GM12892 (cell line): ENCODE measurements at regions not wholly inside any gene's neighbourhood (a gene's known extent, or its start where the extent isn't known, plus 50 kb on each side); places are given as distances from the start of the nearest gene placed in this dataset.

ENCODE experiments used
- DNase-seq: peaks from one replicate; pipeline ENCODE4 v3.0.0; 2011; ENCODE audit not compliant: insufficient read length
- FAIRE-seq: peaks from 2 replicates; lab custom pipeline; 2011; peaks lifted over from hg19 to GRCh38; lab: Jason Lieb, UNC
- POLR2A ChIP-seq: IDR thresholded peaks from 2 replicates; pipeline ENCODE4 v1.6.1; 2011; ENCODE audit warnings: low read depth, low read length, control low read depth
- POLR2AphosphoS5 ChIP-seq: IDR thresholded peaks from 2 replicates; pipeline ENCODE4 v1.6.1; 2011; ENCODE audit warnings: low read depth, low read length, control low read depth
- TAF1 ChIP-seq: IDR thresholded peaks from 2 replicates; pipeline ENCODE4 v1.6.1; 2011; ENCODE audit warnings: low read depth, mild to moderate bottlenecking, control low read depth, low read length, borderline replicate concordance

- TF ChIP-seq POLR2A = no peak
- TF ChIP-seq POLR2AphosphoS5 = no peak
- no peak for TF ChIP-seq TAF1
- DNase-seq (no peak), FAIRE-seq (no peak)
These were observed 103.1 kb upstream of the ESR1 start for GRCh38 chr6:151704383-151704782.

DNA sequence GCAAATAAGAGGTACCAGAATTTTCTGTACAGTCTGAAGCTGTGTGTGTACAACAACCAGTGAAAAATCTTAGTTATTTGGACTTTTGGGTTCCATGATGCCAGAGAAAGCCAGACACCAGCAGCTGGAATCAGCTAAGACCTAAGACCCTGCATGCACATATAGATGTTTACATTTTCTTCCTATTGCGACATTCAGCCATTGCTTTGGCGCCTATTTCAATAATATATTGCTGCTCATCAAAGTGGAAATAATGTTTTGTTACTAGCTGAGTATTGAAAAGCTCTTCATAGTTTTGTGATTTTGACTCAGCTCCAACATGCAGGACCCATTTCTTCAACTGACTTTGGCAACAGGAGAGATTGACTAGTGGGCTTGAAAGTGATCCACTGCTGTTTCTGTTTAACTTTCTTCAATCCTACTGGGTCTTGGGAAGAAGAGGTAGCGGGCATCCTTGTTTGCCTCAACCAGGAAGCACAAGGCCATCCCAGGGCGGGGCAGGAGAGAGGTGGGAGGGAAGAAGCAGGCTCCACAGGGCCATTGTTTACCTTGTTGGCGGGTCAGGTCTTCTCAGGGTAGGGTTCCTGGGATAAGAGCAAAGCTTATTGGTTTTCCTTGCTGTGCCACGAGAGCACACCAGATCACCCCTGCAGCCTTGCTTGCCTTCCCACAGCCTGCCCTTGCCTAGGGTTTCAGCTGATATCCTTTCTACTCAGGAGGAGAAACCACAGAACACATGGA is 101.3 kb upstream of the ESR1 start:
- TF ChIP-seq TAF1 = no peak
- TF ChIP-seq POLR2AphosphoS5 = no peak
- no peak for TF ChIP-seq POLR2A
- DNase-seq (no peak), FAIRE-seq (no peak)

DNA sequence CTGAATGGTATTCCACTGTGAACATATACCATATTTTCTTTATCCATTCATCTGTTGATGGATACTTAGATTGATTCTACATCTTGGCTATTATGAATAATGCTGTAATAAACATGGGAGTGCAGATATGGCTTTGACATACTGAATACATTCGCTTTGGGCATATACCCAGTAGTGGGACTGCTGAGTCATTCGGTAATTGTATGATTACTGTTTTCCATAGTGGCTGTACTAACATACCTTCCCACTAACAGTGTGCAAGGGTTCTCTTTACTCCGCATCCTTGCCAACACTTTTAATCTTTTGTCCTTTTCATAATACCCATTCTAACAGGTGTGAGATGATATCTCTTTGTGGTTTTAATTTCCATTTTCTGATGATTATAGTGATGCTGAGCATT is 98.2 kb upstream of the ESR1 start:
- TF ChIP-seq POLR2AphosphoS5 (no peak), POLR2A (no peak), TAF1 (no peak)
- DNase-seq (no peak), FAIRE-seq (no peak)

DNA sequence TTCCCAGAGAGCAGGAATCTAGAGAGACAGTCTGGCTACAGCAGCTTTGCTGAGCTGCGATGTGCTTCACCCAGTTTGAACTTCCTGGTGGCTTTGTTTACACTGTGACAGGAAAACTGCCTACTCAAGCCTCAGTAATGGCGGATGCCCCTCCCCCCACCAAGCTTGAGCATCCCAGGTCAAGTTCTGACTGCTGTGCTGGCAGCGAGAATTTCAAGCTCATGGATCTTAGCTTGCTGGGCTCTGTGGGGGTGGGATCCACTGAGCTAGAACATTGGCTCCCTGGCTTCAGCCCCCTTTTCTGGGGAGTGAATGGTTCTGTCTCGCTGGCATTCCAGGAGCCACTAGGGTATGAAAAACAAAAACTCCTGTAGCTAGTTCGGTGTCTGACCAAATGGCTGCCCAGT is 91.0 kb upstream of the ESR1 start:
- DNase-seq = no peak
- no peak for FAIRE-seq
- TF ChIP-seq POLR2AphosphoS5 = no peak
- no peak for TF ChIP-seq TAF1
- TF ChIP-seq POLR2A = no peak

GRCh38 chr6:151719070-151719469 is 88.4 kb upstream of the ESR1 start:
- DNase-seq (no peak), FAIRE-seq (no peak)
- no peak for TF ChIP-seq POLR2A
- TF ChIP-seq TAF1 = no peak
- TF ChIP-seq POLR2AphosphoS5 = no peak

- TF ChIP-seq POLR2AphosphoS5 = no peak
- no peak for TF ChIP-seq TAF1
- no peak for TF ChIP-seq POLR2A
- no peak for DNase-seq
- FAIRE-seq = no peak
These were observed 86.3 kb upstream of the ESR1 start for GRCh38 chr6:151721146-151721545.

DNA sequence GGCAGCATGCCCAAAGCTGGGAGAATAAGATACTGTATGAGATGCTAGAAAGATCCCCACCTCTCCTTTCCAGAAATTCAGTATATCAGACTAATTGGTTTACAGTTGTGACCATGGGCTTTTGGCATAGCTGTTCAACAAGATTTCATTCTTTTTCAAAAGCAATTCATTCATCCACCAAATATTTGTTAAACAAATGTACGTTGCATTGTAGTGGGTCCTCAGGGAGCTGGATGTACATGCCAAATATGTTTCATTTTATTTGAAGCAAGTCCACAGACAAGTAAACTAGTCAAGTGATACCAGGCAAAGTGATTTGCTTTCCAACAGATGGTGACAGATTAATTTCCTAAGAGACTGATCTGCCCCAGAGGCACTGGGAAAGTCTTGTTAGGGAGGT is 85.8 kb upstream of the ESR1 start:
- FAIRE-seq (no peak), DNase-seq (no peak)
- no peak for TF ChIP-seq POLR2AphosphoS5
- TF ChIP-seq TAF1 = no peak
- TF ChIP-seq POLR2A = no peak

- peak; percentile 9 for FAIRE-seq
- DNase-seq = no peak
- no peak for TF ChIP-seq POLR2AphosphoS5
- no peak for TF ChIP-seq POLR2A
- no peak for TF ChIP-seq TAF1
These were observed 85.1 kb upstream of the ESR1 start for GRCh38 chr6:151722342-151722741.

DNA sequence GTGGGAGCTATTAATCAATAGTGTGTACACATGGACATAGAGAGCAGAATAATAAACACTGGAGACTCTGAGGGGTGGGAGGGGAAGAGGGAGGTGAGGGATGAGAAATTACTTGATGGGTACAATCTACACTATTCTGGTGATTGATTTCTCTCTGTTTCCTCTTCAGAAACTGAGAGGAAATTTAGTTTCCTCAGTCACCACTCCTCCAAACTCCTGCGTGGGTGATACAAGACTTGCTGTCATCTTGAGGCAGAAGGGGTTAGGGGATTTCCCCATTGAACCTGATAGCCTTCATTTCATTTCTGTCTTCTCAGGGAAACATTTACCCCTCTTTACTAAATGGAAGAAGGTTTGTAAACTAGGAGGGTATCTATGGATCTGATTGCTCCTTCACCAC is 84.3 kb upstream of the ESR1 start:
- TF ChIP-seq POLR2A = no peak
- no peak for TF ChIP-seq POLR2AphosphoS5
- TF ChIP-seq TAF1 = no peak
- FAIRE-seq = no peak
- DNase-seq = peak; percentile 11

DNA sequence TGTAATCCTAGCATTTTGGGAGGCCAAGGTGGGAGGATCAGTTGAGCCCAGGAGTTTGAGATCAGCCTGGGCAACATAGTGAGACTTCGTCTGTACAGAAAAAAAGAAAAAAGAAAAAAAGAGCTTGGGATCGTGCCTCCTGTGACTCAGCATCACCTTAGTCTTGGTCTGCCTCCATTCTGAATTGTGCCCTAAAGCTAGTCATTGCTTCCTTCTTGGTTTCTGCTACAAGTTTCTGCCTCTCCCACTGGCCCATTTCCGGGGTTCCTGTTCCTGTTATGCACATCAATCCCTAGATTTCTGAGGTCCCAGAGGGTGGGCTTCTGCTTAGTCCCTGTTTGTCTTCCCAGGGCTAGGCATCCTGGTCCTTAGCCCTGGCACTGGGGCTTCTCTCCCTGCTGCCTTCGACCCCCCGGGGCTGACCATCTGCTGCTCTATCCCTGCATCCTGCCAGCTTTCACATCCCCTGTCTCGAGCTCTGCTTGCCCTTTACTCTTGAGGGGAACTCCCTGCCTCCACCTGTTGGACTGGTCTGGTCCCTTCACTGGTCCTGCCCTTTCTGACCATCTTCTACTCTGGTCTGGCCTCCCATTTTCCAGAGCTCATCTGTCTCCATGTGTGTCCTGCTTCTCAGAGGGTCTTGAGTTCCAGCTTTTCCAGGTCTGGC is 77.5 kb upstream of the ESR1 start:
- FAIRE-seq (no peak), DNase-seq (no peak)
- TF ChIP-seq POLR2A (no peak), POLR2AphosphoS5 (no peak), TAF1 (no peak)

DNA sequence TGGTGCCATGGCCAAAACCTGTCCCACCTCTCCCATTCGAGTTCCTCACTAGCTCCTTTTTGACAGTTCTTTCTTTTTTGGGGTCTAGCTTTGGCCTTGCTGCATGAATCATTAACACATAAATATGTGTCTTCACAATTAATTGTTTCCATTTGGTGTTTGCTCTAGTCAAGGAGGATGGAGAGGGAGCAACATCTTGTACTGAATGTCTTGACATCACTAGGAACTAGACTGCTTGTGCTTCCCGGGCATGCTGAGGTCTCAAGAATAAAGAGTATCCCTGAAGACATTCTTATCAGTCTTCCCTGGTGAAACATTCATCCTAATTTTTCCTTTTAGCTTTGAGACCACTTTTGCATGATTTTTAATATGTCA is 77.0 kb upstream of the ESR1 start:
- no peak for FAIRE-seq
- no peak for DNase-seq
- no peak for TF ChIP-seq TAF1
- no peak for TF ChIP-seq POLR2AphosphoS5
- TF ChIP-seq POLR2A = no peak

DNA sequence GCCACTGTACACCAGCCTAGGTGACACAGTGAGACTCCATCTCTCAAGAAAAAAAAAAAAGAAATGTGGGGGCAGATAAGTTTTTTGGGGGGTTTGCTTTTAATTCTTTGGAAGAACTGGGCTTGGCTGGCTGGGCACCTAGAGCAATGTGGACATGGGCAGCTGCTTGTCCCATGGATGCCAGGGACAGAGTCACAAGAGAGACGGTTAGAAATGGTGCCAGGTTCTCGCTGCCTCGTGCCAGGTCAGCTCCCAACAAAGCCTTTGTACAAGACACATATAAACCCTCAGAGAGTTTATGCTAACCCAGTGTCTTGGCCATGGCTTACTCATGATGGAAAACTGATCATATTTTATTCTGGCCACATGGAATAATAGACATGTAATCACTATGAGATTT is 76.2 kb upstream of the ESR1 start:
- no peak for FAIRE-seq
- no peak for TF ChIP-seq POLR2AphosphoS5
- TF ChIP-seq POLR2A = no peak
- no peak for TF ChIP-seq TAF1

GRCh38 chr6:151733680-151734320 is 73.7 kb upstream of the ESR1 start:
- FAIRE-seq = no peak
- TF ChIP-seq POLR2AphosphoS5 = no peak
- no peak for TF ChIP-seq TAF1
- TF ChIP-seq POLR2A = no peak
- DNase-seq = no peak

More for the DNA sequence above, 76.2 kb upstream of the ESR1 start:
- DNase-seq = no peak
